ENCODE measurements at regions not wholly inside any gene's neighbourhood (a gene's known extent, or its start where the extent isn't known, plus 50 kb on each side); places are given as distances from the start of the nearest gene placed in this dataset.

DNA sequence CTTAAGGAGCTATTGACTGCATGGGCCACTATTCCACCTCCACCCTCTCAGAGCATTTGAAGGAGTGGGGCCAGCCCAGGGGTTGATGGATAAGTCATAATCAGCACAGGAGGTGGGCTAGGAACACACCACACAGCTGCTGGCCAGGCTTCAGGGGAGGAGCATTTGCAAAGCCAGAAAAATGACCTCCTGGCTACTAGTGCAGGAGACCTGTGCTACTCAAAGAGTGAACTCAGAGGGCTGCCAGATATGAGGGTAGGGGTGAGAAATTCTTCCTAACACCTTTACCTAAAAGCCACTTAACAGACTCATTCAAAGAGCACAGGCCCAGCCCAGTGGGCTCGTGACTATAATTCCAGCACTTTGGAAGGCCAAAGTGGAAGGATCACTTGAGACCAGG lies 210.8 kb downstream of the TBXT start:
- H3K27ac Mint-ChIP-seq (ENCODE audit: unreplicated experiment): no peak overlapping the region
- no peaks in the 10 kb centered on the region for H3K27me3 Mint-ChIP-seq (ENCODE audit: unreplicated experiment)
- TF ChIP-seq CTCF (IDR thresholded peaks at IDR 0.05; ENCODE audit: unreplicated experiment): no peak
- no peaks in the 10 kb centered on the region for H3K36me3 Mint-ChIP-seq (ENCODE audit: low read depth, unreplicated experiment)
- DNase-seq (ENCODE audit: low spot score): no peak
- H3K9me3 Mint-ChIP-seq (ENCODE audit: unreplicated experiment): no peaks in the 10 kb centered on the region
- H3K4me1 Mint-ChIP-seq (ENCODE audit: unreplicated experiment): no peaks in the 10 kb centered on the region
- H3K4me3 Mint-ChIP-seq (ENCODE audit: unreplicated experiment): no peak overlapping the region

GRCh38 chr6:165952514-165952913 lies 215.1 kb downstream of the TBXT start:
- Mint-ChIP-seq H3K4me1 (ENCODE audit: unreplicated experiment) (no peaks in the 10 kb centered on the region), H3K36me3 (ENCODE audit: low read depth, unreplicated experiment) (no peaks in the 10 kb centered on the region), H3K9me3 (ENCODE audit: unreplicated experiment) (no peaks in the 10 kb centered on the region), H3K27me3 (ENCODE audit: unreplicated experiment) (no peaks in the 10 kb centered on the region), H3K27ac (ENCODE audit: unreplicated experiment) (no peak overlapping the region), H3K4me3 (ENCODE audit: unreplicated experiment) (no peak overlapping the region)
- no peak for DNase-seq (ENCODE audit: low spot score)
- TF ChIP-seq CTCF (IDR thresholded peaks at IDR 0.05; ENCODE audit: unreplicated experiment): no peak

- H3K4me3 Mint-ChIP-seq (ENCODE audit: unreplicated experiment): no peak overlapping the region
- no peaks in the 10 kb centered on the region for H3K9me3 Mint-ChIP-seq (ENCODE audit: unreplicated experiment)
- H3K4me1 Mint-ChIP-seq (ENCODE audit: unreplicated experiment): no peaks in the 10 kb centered on the region
- H3K27me3 Mint-ChIP-seq (ENCODE audit: unreplicated experiment): no peaks in the 10 kb centered on the region
- no peak for TF ChIP-seq CTCF (IDR thresholded peaks at IDR 0.05; ENCODE audit: unreplicated experiment)
- no peak for DNase-seq (ENCODE audit: low spot score)
- no peak overlapping the region for H3K27ac Mint-ChIP-seq (ENCODE audit: unreplicated experiment)
- H3K36me3 Mint-ChIP-seq (ENCODE audit: low read depth, unreplicated experiment): no peaks in the 10 kb centered on the region
Observed at GRCh38 chr6:165950316-165950715, 217.3 kb downstream of the TBXT start.

- Mint-ChIP-seq H3K9me3 (ENCODE audit: unreplicated experiment) (no peaks in the 10 kb centered on the region), H3K27ac (ENCODE audit: unreplicated experiment) (no peak overlapping the region), H3K36me3 (ENCODE audit: low read depth, unreplicated experiment) (no peaks in the 10 kb centered on the region), H3K4me1 (ENCODE audit: unreplicated experiment) (no peaks in the 10 kb centered on the region), H3K27me3 (ENCODE audit: unreplicated experiment) (no peaks in the 10 kb centered on the region), H3K4me3 (ENCODE audit: unreplicated experiment) (no peak overlapping the region)
- no peak for TF ChIP-seq CTCF (IDR thresholded peaks at IDR 0.05; ENCODE audit: unreplicated experiment)
- no peak for DNase-seq (ENCODE audit: low spot score)
Observed at GRCh38 chr6:165949324-165949723, 218.3 kb downstream of the TBXT start.

DNA sequence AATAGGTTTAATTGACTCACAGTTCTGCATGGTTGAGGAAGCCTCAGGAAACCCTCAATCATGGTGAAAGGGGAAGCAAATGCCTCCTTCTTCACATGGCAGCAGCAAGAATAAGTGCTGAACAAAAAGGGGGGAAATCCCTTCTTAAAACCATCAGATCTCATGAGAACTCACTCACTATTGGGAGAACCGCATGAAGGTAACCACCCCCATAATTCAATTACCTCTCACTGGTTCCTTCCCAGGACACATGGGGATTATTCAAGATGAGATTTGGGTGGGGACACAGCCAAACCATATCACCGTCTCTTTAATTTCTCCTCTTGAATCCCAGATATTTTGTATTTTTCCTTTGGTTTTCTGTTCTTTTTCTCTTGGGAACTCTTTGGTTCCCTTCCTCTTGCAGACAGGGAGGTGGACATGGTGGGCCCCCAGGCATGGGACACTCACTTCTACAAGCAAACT lies 223.6 kb downstream of the TBXT start:
- H3K4me3 Mint-ChIP-seq (ENCODE audit: unreplicated experiment): no peak overlapping the region
- no peaks in the 10 kb centered on the region for H3K36me3 Mint-ChIP-seq (ENCODE audit: low read depth, unreplicated experiment)
- DNase-seq (ENCODE audit: low spot score): no peak
- no peaks in the 10 kb centered on the region for H3K9me3 Mint-ChIP-seq (ENCODE audit: unreplicated experiment)
- no peak overlapping the region for H3K27ac Mint-ChIP-seq (ENCODE audit: unreplicated experiment)
- no peaks in the 10 kb centered on the region for H3K4me1 Mint-ChIP-seq (ENCODE audit: unreplicated experiment)
- TF ChIP-seq CTCF (IDR thresholded peaks at IDR 0.05; ENCODE audit: unreplicated experiment): no peak
- H3K27me3 Mint-ChIP-seq (ENCODE audit: unreplicated experiment): no peaks in the 10 kb centered on the region

All from endothelial cell (in vitro differentiated cells).